D341Med (cell line): ENCODE measurements at regions not wholly inside any gene's neighbourhood (a gene's known extent, or its start where the extent isn't known, plus 50 kb on each side); places are given as distances from the start of the nearest gene placed in this dataset.
"Not testable (repeated sequence)": the region's sequence is repeated elsewhere in the genome, so short reads cannot be mapped to it uniquely, and the experiment has no call there.

Experiments
- DNase-seq: peaks from one replicate; pipeline ENCODE4 v3.0.0; 2012; ENCODE audit warnings: low spot score

DNA sequence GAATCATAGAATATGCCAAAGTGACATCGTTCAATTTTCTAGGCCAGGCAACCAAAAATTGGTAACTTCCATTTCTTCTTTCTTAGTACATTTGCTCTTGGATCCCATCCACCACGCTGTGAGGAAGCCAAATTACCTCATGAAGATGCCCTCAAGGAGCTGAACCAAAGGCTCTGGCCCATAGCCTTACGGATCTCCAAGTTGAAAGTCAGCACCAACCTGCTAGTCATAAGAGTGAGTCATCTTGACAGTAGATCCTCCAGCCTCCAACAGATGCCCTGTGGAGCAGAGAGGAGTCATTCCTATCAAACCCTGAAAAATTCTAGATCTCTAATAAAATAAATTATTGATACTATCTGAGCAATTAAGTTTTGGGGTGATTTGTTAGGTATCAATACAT, 322.5 kb upstream of the COL8A1 start:
- no peak for DNase-seq

DNA sequence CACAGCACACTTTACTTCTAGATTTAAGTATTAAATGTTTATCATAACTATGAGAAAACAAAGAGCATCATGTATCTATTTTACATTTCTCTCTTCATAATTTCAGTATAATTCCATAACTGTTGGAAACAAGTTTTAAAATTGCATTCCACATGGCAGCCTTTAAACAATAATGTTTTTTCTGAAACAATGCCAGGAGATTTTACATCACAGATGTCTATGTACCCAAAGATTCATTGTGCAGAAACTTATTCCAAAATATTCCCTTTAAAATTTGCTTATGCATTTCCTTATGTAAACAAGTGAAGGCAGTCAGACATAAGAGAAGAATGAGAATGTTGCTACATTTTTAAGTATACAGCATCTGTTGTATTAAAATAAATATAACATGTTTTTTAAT, 324.9 kb upstream of the COL8A1 start:
- no peak for DNase-seq

DNA sequence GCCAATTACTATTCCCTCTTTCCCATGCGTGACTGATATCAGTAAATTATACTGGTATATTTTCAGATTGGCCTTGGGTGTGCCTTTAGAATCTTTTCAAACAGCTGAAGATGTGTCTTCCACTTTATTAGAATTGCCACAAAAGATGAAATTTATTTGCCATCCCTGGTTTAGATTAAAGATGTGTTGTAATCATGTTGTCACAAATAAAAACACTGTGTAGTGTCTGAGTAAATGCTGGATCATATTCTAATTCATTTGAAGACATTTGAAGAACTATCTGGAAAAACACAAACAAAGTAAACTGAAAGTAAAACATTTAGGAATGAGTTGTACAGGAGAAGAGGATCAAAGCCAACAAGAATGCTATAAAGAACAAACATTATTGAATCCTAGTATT, 339.7 kb upstream of the COL8A1 start:
- DNase-seq = no peak

DNA sequence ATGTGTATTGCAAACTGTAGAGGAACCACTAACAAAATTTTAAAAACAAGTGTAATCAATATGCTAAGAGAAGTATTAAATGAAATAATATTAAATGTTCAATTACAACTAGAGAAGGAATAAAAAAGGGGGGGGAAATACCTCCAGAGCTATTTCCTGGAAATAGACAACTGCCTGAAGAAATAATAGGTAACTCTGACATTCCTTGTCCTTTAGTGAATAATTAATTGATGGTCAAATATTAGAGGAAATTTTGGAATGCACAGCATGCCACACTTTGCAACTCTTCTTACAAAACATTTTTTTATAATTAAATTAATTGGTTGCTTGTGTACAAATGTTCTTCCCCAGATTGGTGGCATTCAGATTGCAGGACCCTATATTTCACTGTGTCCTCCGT, 342.6 kb upstream of the COL8A1 start:
- DNase-seq = no peak

DNA sequence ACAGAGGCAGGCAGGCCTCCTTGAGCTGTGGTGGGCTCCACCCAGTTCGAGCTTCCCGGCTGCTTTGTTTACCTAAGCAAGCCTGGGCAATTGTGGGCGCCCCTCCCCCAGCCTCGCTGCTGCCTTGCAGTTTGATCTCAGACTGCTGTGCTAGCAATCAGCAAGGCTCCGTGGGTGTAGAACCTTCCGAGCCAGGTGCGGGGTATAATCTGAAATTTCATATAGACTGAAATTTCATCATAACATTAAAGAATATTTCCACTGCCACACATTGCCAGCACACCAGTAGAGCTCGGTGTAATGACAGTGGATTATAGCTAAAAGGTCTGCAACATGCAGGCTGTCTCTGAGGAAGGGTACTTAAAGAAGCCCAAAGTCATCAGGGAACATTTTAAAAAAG, 344.3 kb upstream of the COL8A1 start:
- not testable (repeated sequence) for DNase-seq

GRCh38 chr3:99287876-99288275, 350.5 kb upstream of the COL8A1 start:
- no peak for DNase-seq

DNA sequence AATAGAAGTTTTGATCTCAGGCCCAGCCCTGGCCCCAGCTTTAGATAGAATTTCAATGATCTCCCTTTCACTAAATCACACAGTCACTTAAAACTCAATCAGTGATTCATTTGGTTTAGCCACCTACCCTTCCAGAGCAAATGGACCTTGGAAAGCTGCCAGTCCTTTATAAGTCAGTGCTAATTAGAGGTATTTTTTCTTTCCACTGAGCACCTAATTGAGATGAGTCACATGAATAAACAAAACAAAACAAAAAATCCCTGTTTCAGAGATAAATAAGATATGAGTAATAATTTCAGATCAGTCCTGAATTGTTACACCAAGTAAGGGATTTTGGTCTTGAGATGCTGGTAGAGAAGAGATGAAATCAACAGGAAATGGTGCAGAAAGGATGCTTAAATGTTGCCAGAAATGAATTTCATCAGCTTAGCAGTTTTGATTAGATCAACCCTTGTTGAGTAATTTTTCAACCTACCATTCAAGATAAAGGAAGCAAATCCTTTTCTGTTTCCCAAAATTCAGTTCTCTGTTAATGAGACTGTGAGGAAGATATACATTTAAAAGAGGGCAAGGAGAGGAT, 352.0 kb upstream of the COL8A1 start:
- DNase-seq = no peak

DNA sequence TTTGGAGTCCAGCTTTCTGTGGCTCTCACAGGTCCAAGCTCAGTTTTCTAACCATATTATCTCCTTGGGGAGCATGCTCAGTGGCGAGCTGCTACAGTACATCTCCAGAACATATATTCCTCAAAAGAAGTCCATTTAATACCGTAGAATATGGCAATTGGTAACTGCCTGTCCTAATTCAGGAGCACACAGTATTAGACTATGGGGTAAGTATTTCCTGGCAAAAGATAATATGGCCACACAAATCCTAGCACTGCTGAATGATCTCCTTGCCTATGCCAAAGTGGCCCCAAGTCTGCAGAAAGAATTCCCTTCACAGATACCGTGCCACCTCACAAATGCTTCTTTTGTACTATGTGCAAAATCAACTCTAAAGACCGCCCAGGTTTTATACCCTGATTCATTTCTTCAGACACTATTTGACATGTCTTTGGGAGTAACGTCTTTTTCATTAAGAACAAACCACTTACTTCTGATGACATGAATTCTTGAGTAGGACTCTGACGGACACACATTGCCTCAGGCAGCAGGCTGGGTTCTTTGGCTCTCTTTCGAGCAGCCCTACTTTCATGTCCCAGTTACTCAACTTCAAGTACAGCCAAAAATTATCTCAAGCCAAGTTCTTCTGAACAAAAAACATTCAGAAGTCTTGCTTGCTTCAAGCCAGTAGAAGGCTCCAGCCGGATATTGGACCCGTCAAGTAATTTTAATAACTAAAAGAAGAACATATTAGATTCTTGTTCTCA, 368.3 kb upstream of the DCBLD2 start:
- no peak for DNase-seq

DNA sequence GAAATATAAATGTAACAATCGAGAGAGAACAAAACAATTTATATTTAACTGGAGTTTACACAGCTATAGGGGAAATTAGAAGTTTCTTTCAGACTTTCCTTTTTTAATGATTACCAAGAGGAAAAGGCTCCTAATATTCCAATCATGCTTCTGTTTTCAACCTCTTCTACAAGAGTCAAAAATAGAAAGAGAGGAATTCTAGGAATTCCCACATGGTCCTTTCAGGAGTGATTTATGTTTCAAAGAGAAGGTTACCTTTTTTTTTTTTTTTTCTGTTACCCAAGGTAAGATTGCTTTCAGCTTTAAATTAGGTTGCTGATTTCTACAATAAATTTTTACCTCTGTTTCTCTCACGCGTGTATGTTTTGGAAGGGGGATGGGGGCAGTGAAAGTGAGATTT, 355.3 kb upstream of the DCBLD2 start:
- no peak for DNase-seq

DNA sequence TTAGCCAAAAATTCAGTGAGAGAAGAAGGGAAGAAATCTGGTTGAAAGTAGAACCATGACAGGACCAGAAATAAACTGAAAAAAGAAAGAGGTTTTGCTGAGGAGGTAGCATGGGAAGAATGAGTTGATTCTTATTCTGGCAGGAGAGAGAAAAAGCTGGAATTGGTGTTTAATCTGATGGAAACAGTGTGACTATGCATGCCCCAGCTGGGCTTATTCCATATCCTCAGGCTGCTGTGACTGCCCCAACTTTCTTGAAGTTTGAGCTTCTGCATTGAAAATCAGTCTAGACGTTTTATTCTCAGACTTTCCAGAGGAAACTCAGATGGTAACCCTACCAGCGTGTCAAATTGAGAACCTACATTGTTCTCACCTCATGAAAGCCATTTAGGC, 352.5 kb upstream of the DCBLD2 start:
- no peak for DNase-seq

GRCh38 chr3:99250821-99251355, 349.4 kb upstream of the DCBLD2 start:
- DNase-seq = no peak

DNA sequence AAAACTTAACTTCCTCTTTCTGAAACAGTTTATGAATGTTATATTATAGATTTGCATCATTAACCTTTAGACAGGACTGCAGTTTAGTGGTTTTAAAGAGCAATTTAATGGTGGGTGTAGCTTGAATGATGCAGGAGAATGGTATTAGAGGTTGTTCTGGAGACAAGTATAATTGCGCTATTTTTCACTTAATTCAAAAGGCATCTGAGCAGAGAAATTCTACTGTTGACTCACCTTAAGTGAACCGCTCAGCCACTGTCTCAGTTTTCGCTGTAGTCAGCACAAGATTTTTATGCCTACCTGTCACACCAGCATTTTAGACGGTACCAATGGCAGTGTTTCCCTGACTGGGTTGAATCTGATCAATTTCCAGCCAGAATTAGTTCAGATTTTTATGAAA, 348.8 kb upstream of the DCBLD2 start:
- DNase-seq = no peak

DNA sequence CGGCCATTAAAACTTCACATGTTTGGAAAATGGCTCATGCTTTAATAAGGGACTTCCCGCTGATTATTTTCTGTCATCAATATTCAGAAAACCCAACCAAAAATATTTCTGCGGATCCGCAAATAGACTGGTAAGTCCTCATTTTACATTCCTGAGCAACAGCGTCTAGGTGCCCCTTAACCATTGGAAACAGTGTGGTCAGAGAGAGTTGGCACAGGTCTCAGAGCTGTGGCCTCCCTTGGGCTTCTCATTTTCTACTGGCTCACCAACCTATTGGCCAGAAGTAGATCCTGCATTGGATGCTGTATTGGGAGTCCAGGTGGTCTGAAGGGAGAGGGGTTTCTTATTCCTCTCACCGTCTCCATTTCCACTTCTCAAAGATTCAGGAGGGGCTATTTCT, 348.1 kb upstream of the DCBLD2 start:
- DNase-seq = no peak

- no peak for DNase-seq
Measured at GRCh38 chr3:99248913-99249312, 347.4 kb upstream of the DCBLD2 start.

- no peak for DNase-seq
Measured at GRCh38 chr3:99248130-99248529, 346.6 kb upstream of the DCBLD2 start.

DNA sequence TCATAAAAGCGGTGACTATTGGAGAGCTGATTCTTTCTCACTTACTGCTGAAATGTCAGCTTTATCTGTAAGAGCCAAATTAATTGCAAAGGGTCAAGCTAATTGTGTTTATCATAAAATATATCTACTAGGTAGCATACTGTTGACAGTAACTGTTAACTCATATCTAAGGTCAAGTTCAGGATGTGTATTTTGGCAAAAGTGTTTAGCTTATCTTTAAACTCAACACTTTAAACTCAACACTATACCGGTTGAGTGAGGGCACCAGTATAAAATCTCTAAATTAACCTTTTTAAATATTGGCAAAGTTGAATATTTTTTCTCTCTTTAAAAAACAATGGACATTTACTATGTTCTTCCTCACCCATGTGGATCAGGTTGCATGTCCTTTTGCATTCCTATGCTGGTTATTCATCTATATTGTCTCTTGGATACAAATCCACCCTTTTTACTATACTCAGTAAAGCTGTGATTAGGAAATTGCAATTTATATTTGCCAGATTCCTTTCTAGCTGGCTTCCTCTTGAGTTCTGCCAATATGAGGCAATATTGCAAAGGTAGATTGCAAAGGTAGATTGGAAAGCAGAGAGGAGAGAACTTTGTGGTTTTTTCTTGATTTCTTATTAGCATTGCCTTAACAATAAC, 344.6 kb upstream of the DCBLD2 start:
- DNase-seq = no peak

DNA sequence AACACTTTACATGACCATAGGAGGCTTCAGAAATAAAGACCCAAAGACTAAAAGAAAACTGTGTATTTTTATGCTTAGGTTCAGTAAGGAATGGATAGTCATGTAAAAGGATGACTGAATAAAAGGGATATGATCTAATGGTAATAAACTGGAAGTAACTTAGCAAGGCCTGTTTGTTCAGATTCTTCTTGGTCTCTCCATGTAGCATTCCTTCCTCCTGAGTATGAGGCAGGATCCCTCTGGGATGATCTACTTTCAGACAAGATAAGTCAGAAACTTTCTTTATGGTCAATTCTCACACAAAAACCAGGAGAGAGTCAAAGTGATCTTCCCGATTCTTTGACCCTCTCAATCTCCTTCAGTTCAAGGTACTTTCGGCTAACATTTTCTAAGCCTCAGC, 340.8 kb upstream of the DCBLD2 start:
- no peak for DNase-seq

DNA sequence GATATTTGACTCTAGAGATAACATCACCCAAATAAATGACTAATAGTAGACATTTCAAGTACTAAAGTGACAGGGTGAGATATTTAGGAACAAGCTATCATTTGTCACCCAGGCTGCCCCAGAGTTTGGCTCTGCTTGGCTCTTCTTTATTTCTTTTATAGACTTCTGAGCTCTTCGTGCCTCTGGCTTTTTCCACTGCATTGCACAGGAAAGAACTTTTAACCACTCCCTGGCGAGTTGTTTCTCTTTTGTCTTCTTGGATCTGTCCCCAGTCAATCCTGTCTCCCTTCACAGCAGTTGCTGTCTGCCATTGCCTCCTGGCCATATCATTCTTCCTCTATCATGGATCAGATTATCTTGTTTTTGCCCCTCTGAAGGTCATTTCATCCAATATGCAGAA, 339.2 kb upstream of the DCBLD2 start:
- no peak for DNase-seq

DNA sequence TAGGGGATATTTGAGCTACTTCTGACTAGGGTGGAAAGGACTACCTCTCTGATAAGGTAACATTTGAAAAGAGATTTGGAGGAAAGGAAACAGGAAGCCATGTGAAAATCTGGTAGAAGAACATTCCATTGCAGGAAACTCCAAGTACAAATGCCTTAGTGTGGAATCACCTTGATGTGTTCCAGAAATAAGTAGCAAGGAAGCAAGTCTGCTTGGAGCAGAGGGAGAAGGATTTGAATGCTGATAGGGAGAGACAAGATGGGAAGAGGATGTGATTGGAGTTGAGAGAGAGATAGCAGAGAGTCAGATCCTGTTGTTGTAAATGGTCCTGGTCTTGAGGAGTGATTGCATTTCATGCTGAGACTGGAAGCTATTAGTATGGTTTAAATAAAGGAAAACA, 335.1 kb upstream of the DCBLD2 start:
- DNase-seq = no peak

DNA sequence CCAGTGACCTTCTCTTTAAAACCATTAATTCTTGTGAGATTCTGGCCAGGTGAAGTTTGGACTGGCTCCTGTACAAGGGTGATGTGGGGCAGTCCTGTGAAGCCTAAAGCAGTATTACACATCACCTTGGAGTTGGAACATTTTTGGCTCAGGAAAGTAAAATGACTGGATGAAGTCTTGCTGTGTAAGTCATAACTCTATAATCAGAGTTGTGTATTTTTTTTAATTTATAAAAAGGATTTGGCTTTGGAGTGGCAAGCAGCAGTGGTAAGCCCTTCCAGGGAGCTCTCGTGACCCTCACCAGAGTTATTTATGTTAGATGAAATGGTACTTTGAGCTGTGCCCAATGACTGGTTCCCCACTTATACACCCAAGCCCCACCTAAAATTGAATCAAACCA, 331.2 kb upstream of the DCBLD2 start:
- no peak for DNase-seq

DNA sequence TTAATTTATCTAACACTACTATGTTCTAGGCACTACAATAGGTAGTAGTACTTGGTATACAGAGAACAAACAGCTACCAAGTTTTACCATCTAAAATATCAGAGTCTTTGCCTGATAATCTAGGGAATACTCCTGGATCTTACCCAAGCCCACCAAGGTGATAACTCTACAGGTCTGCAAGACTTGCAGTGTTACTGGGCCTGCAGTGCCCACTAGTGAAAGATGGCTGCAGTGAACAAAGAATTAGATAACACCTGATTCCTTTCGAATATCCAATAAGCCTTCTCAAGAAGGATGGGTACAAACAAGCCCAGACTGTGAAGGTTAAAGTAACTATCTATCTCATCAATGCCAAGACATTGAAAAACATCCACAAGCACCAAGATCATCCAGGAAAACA, 317.0 kb upstream of the DCBLD2 start:
- no peak for DNase-seq

- DNase-seq = no peak
Measured at GRCh38 chr3:99212969-99213368, 311.5 kb upstream of the DCBLD2 start.

DNA sequence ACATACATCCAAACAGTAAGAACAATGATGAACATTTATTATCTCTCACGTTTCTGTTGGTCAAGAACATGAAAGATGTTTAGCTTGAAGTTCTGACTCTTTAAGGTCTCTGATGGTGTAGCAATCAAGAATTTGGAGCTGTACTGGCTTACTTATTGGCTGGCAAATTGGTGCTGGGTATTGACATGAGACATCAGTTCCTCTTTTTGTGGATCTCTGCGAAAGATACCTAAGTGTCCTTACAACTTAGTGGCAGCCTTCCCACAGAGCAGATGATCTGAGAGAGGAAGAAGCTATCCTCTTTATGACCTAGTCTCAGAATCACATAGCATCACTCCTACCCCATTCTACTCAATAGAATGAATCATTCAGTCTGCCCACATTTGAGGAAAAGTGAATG, 309.8 kb upstream of the DCBLD2 start:
- no peak for DNase-seq

DNA sequence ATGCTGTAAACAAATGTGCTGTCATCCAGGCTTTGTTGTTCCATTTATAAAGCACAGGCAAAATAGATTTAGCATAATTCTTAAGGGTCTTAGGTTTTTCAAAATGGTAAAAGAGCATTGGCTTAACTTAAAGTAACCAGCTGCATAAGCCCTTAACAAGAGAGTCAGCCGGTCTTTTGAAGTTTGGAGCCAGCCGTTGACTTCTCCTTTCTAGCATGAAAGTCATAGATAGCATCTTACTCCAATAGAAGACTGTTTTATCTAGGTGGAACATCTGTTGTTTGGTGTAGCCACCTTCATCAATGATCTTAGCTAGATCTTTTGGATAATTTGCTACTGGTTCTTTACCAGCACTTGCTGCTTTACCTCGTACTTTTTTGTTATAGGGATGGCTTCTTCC, 297.5 kb upstream of the DCBLD2 start:
- no peak for DNase-seq
